Gastroesophageal sphincter (tissue), 4 donors: ENCODE measurements at regions not wholly inside any gene's neighbourhood (a gene's known extent, or its start where the extent isn't known, plus 50 kb on each side); places are given as distances from the start of the nearest gene placed in this dataset.

Experiments
- ATAC-seq: fragments of 150-250 bp; one replicate; pipeline ENCODE4 v1.9.1; 2016; ENCODE audit warnings: mild to moderate bottlenecking, moderate library complexity
- H3K27ac ChIP-seq, 4 donors: fragments of 200-600 bp; sonication (generic) in 3 of 4; 1 replicate in 3 of 4; 2 replicates in 1 of 4; pipeline ENCODE4 v1.5.1; 2016 to 2019
- H3K27me3 ChIP-seq: fragments of 200-600 bp; sonication (generic); one replicate; pipeline ENCODE4 v1.5.1; 2019
- H3K36me3 ChIP-seq, 2 donors: fragments of 200-600 bp; sonication (generic); one replicate each; pipeline ENCODE4 v1.5.1; 2019; ENCODE audit warnings: control low read depth in 1 of 2
- H3K4me1 ChIP-seq, 3 donors: fragments of 200-600 bp; sonication (generic); 1 replicate in 2 of 3; 2 replicates in 1 of 3; pipeline ENCODE4 v1.5.1; 2016 to 2019; ENCODE audit warnings: control low read depth in 2 of 3
- H3K4me3 ChIP-seq, 2 donors: fragments of 200-600 bp; sonication (generic); one replicate each; pipeline ENCODE4 v1.5.1; 2019; ENCODE audit warnings: mild to moderate bottlenecking in 1 of 2, moderate library complexity in 1 of 2
- H3K9me3 ChIP-seq, 3 donors: fragments of 200-600 bp; sonication (generic); one replicate each; pipeline ENCODE4 v1.5.1; 2017 to 2019; ENCODE audit warnings: control low read depth in 2 of 3
- CTCF ChIP-seq, 4 experiments: fragments of 200-600 bp in 2 of 4; fragments of 450-650 bp in 2 of 4; sonication (generic) in 1 of 4; IDR thresholded peaks; one replicate each; pipeline ENCODE4 v1.5.1; 2017 to 2019; ENCODE audit warnings: antibody characterized with exemption in 4 of 4, mild to moderate bottlenecking in 2 of 4, moderate library complexity in 2 of 4
- EP300 ChIP-seq: sonication (generic); formaldehyde crosslinking; IDR thresholded peaks from one replicate; pipeline ENCODE4 v1.6.1; 2017; ENCODE audit warnings: antibody characterized with exemption, mild to moderate bottlenecking
- POLR2A ChIP-seq, 2 donors: fragments of 450-650 bp; IDR thresholded peaks; one replicate each; pipeline ENCODE4 v1.6.1; 2017; ENCODE audit warnings: antibody characterized with exemption in 2 of 2, mild to moderate bottlenecking in 2 of 2, moderate library complexity in 1 of 2
- POLR2AphosphoS5 ChIP-seq: sonication (generic); formaldehyde crosslinking; IDR thresholded peaks from one replicate; pipeline ENCODE4 v1.6.1; 2017; ENCODE audit warnings: antibody characterized with exemption
- WGBS, 2 donors: methylation state at CpG; one replicate each; pipeline ENCODE4 v1.1.5; 2018; ENCODE audit warnings: low coverage in 1 of 2; 5-methylcytosine and 5-hydroxymethylcytosine counted together

GRCh38 chr6:105991561-105992314, 94.4 kb upstream of the PRDM1 start:
- no peaks in the 10 kb centered on the region for H3K9me3 ChIP-seq
- peak overlapping the region in 1 of 4 donors; percentile 36 for H3K27ac ChIP-seq
- H3K36me3 ChIP-seq: no peaks in the 10 kb centered on the region
- peaks cover 0 to 40% (median 7%) of the 10 kb centered on the region in 3 donors for H3K4me1 ChIP-seq
- peak overlapping the region; percentile 39 to 66 for H3K4me3 ChIP-seq
- TF ChIP-seq POLR2AphosphoS5: no peak
- TF ChIP-seq EP300: no peak
- TF ChIP-seq POLR2A (IDR thresholded peaks at IDR 0.05): no peak
- no peak for TF ChIP-seq CTCF (IDR thresholded peaks at IDR 0.05)
- 7 to 14% methylated on average over 15 to 18 of the region's 23 CpGs for WGBS, 2 donors
- ATAC-seq: no peak
- peaks cover 99% of the 10 kb centered on the region for H3K27me3 ChIP-seq

GRCh38 chr6:105990151-105990550, 96.0 kb upstream of the PRDM1 start:
- Histone ChIP-seq H3K4me1 (peaks cover 0 to 50% (median 11%) of the 10 kb centered on the region in 3 donors), H3K27me3 (peaks cover 99% of the 10 kb centered on the region), H3K9me3 (no peaks in the 10 kb centered on the region), H3K36me3 (no peaks in the 10 kb centered on the region), H3K27ac (no peak overlapping the region), H3K4me3 (no peak overlapping the region)
- no peak for TF ChIP-seq POLR2A (IDR thresholded peaks at IDR 0.05)
- TF ChIP-seq EP300: no peak
- no peak for TF ChIP-seq CTCF (IDR thresholded peaks at IDR 0.05)
- TF ChIP-seq POLR2AphosphoS5: no peak
- no peak for ATAC-seq

- WGBS, 2 donors: 68 to 74% methylated on average over 4 to 5 of the region's 5 CpGs
- no peaks in the 10 kb centered on the region for H3K9me3 ChIP-seq
- no peak for ATAC-seq
- H3K27me3 ChIP-seq: peaks cover 99% of the 10 kb centered on the region
- TF ChIP-seq EP300: no peak
- no peak for TF ChIP-seq CTCF (IDR thresholded peaks at IDR 0.05)
- no peak for TF ChIP-seq POLR2AphosphoS5
- no peak for TF ChIP-seq POLR2A (IDR thresholded peaks at IDR 0.05)
- peaks cover 0 to 39% (median 11%) of the 10 kb centered on the region in 3 donors for H3K4me1 ChIP-seq
- no peak overlapping the region for H3K27ac ChIP-seq
- no peak overlapping the region for H3K4me3 ChIP-seq
- no peaks in the 10 kb centered on the region for H3K36me3 ChIP-seq
Measured at GRCh38 chr6:105988812-105989577, 97.1 kb upstream of the PRDM1 start.

- no peaks in the 10 kb centered on the region for H3K9me3 ChIP-seq
- H3K27me3 ChIP-seq: peaks cover 98% of the 10 kb centered on the region
- no peak for ATAC-seq
- H3K27ac ChIP-seq: no peak overlapping the region
- peaks cover 0 to 32% (median 9%) of the 10 kb centered on the region in 3 donors for H3K4me1 ChIP-seq
- no peak overlapping the region for H3K4me3 ChIP-seq
- H3K36me3 ChIP-seq: no peaks in the 10 kb centered on the region
- no peak for TF ChIP-seq EP300
- no peak for TF ChIP-seq POLR2AphosphoS5
- no peak for TF ChIP-seq POLR2A (IDR thresholded peaks at IDR 0.05)
- no peak for TF ChIP-seq CTCF (IDR thresholded peaks at IDR 0.05)
Measured at GRCh38 chr6:105988321-105988720, 97.8 kb upstream of the PRDM1 start.
